Neuronal stem cell (in vitro differentiated cells): ENCODE measurements at regions not wholly inside any gene's neighbourhood (a gene's known extent, or its start where the extent isn't known, plus 50 kb on each side); places are given as distances from the start of the nearest gene placed in this dataset.

Experiments used
- DNase-seq: peaks from one replicate; pipeline ENCODE4 v3.0.0-alpha.2; 2013; ENCODE audit warnings: low spot score
- H2AFZ ChIP-seq: one replicate; pipeline ENCODE4 v1.6.1; 2013; ENCODE audit warnings: mild to moderate bottlenecking, low read length, inconsistent platforms
- H2AK5ac ChIP-seq: 2 replicates; pipeline ENCODE4 v1.6.1; 2013; ENCODE audit warnings: low read depth, mild to moderate bottlenecking, inconsistent platforms, low read length, moderate library complexity, mixed read lengths
- H2BK120ac ChIP-seq: 2 replicates; pipeline ENCODE4 v1.6.1; 2013; ENCODE audit warnings: low read depth, mild to moderate bottlenecking, inconsistent platforms, low read length, moderate library complexity, mixed read lengths
- H2BK12ac ChIP-seq: one replicate; pipeline ENCODE4 v1.6.1; 2013; ENCODE audit warnings: low read length, inconsistent platforms
- H2BK15ac ChIP-seq: 2 replicates; pipeline ENCODE4 v1.6.1; 2013; ENCODE audit warnings: mild to moderate bottlenecking, low read length, inconsistent platforms, mixed read lengths
- H2BK5ac ChIP-seq: one replicate; pipeline ENCODE4 v1.6.1; 2013; ENCODE audit warnings: inconsistent platforms, mild to moderate bottlenecking, low read length, moderate library complexity
- H3K14ac ChIP-seq: one replicate; pipeline ENCODE4 v1.6.1; 2013; ENCODE audit warnings: low read length, inconsistent platforms
- H3K18ac ChIP-seq: 2 replicates; pipeline ENCODE4 v1.6.1; 2013; ENCODE audit warnings: low read length, inconsistent platforms
- H3K23ac ChIP-seq: 2 replicates; pipeline ENCODE4 v1.6.1; 2013; ENCODE audit warnings: low read depth, mild to moderate bottlenecking, mixed read lengths, low read length, inconsistent platforms; ENCODE audit not compliant: poor library complexity
- H3K27ac ChIP-seq: replicated peaks from 3 replicates; pipeline ENCODE4 v1.5.1; 2013; ENCODE audit warnings: low read length, inconsistent platforms
- H3K27me3 ChIP-seq, 3 experiments: 2 replicates each; pipeline ENCODE4 v1.6.1; 2013; ENCODE audit warnings: low read length in 3 of 3, mild to moderate bottlenecking in 2 of 3, inconsistent platforms in 1 of 3, low read depth in 1 of 3, mixed read lengths in 1 of 3, moderate library complexity in 1 of 3; ENCODE audit not compliant: control insufficient read depth in 3 of 3, insufficient read depth in 3 of 3
- H3K36me3 ChIP-seq, 2 donors: replicated peaks in 1 of 2; 2 replicates each; pipeline ENCODE4 v1.6.1; 2013; ENCODE audit warnings: low read length in 2 of 2; ENCODE audit not compliant: control insufficient read depth in 2 of 2, insufficient read depth in 2 of 2
- H3K4ac ChIP-seq: 2 replicates; pipeline ENCODE4 v1.6.1; 2013; ENCODE audit warnings: inconsistent platforms, mild to moderate bottlenecking, low read length, moderate library complexity
- H3K4me1 ChIP-seq, 2 donors: 1 replicate in 1 of 2; 2 replicates in 1 of 2; pipeline ENCODE4 v1.6.1; 2013; ENCODE audit warnings: low read length in 2 of 2, low read depth in 1 of 2; ENCODE audit not compliant: control insufficient read depth in 2 of 2, insufficient read depth in 1 of 2
- H3K4me2 ChIP-seq: one replicate; pipeline ENCODE4 v1.6.1; 2013; ENCODE audit warnings: mild to moderate bottlenecking, low read length, inconsistent platforms; ENCODE audit not compliant: insufficient read depth, poor library complexity, severe bottlenecking
- H3K4me3 ChIP-seq, 2 donors: 2 replicates each; pipeline ENCODE4 v1.5.1; 2013; ENCODE audit warnings: low read length in 2 of 2, mild to moderate bottlenecking in 2 of 2, inconsistent platforms in 1 of 2, moderate library complexity in 1 of 2
- H3K79me1 ChIP-seq: one replicate; pipeline ENCODE4 v1.6.1; 2013; ENCODE audit warnings: low read depth, mild to moderate bottlenecking, inconsistent platforms, low read length, moderate library complexity
- H3K9ac ChIP-seq: one replicate; pipeline ENCODE4 v1.6.1; 2013; ENCODE audit warnings: mild to moderate bottlenecking, low read depth, low read length, inconsistent platforms; ENCODE audit not compliant: poor library complexity
- H3K9me3 ChIP-seq, 2 donors: replicated peaks in 1 of 2; 2 replicates each; pipeline versions ENCODE3 to v1.6.1; 2013; ENCODE audit warnings: low read length in 2 of 2, mild to moderate bottlenecking in 2 of 2, inconsistent platforms in 1 of 2, low read depth in 1 of 2, mixed read lengths in 1 of 2, moderate library complexity in 1 of 2; ENCODE audit not compliant: control insufficient read depth in 2 of 2, insufficient read depth in 1 of 2
- H4K8ac ChIP-seq: one replicate; pipeline ENCODE4 v1.6.1; 2013; ENCODE audit warnings: low read depth, mild to moderate bottlenecking, inconsistent platforms, low read length, moderate library complexity
- H4K91ac ChIP-seq: one replicate; pipeline ENCODE4 v1.6.1; 2013; ENCODE audit warnings: low read length, low read depth, mild to moderate bottlenecking, inconsistent platforms; ENCODE audit not compliant: poor library complexity
- WGBS, 2 donors: extraction: QIAGEN DNeasy Blood & Tissue Kit; methylation state at CpG; one replicate each; pipeline ENCODE4 v1.1.7; 2013; ENCODE audit warnings: missing lambda C conversion rate in 2 of 2, mixed read lengths in 1 of 2; ENCODE audit not compliant: insufficient read length in 2 of 2, insufficient replicate concordance in 1 of 2; ENCODE audit errors: extremely low coverage in 2 of 2; 5-methylcytosine and 5-hydroxymethylcytosine counted together

DNA sequence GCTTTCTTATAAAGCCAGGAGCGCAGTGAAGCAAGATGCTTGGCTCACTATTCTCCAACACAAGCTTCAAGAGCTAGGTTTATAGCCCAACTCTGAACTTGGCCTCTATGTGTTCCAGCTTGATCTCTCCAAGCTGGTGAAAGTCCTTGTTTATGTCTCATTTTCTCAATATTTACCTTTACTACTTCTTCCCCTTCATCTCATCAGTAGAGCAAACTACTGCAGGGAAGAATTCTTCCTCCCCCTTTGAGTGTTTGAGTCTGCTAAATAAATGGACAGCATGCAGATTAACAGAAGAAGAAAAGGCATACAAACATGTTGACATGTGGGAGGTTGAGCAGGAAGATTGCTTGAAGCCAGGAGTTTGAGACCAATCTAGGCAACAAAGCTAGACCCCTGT lies 460.7 kb downstream of the ZNF608 start:
- no peak overlapping the region for H3K4me2 ChIP-seq
- H3K27ac ChIP-seq = no peak overlapping the region
- H3K27me3 ChIP-seq = no peaks in the 10 kb centered on the region
- H3K9me3 ChIP-seq = no peaks in the 10 kb centered on the region
- no peak overlapping the region for H2BK5ac ChIP-seq
- no peak overlapping the region for H3K14ac ChIP-seq
- no peak overlapping the region for H3K23ac ChIP-seq
- no peak overlapping the region for H2BK120ac ChIP-seq
- peaks cover 3 to 4% of the 10 kb centered on the region in 2 donors for H3K4me1 ChIP-seq
- H3K79me1 ChIP-seq = no peaks in the 10 kb centered on the region
- H3K36me3 ChIP-seq = no peaks in the 10 kb centered on the region
- no peak overlapping the region for H4K8ac ChIP-seq
- no CpG with 5 or more reads among the region's 1 CpG for WGBS, 2 donors
- H2BK15ac ChIP-seq = no peak overlapping the region
- no peak overlapping the region for H2BK12ac ChIP-seq
- no peak overlapping the region for H3K18ac ChIP-seq
- no peak overlapping the region for H3K9ac ChIP-seq
- no peak overlapping the region for H3K4me3 ChIP-seq
- H3K4ac ChIP-seq = no peak overlapping the region
- H2AFZ ChIP-seq = no peak overlapping the region
- H2AK5ac ChIP-seq = no peak overlapping the region
- no peak for DNase-seq
- no peak overlapping the region for H4K91ac ChIP-seq

- Histone ChIP-seq H3K27me3 (no peaks in the 10 kb centered on the region), H3K4me2 (no peak overlapping the region), H3K4ac (no peak overlapping the region), H4K91ac (no peak overlapping the region), H2BK120ac (no peak overlapping the region), H2AK5ac (no peak overlapping the region), H3K14ac (no peak overlapping the region), H3K79me1 (no peaks in the 10 kb centered on the region), H3K27ac (no peak overlapping the region), H4K8ac (no peak overlapping the region), H2BK15ac (no peak overlapping the region), H2AFZ (no peak overlapping the region), H3K9me3 (no peaks in the 10 kb centered on the region), H3K36me3 (no peaks in the 10 kb centered on the region), H2BK5ac (no peak overlapping the region), H3K23ac (no peak overlapping the region), H3K9ac (no peak overlapping the region), H3K4me3 (no peak overlapping the region), H3K18ac (no peak overlapping the region), H3K4me1 (peaks cover 6% of the 10 kb centered on the region in 2 donors), H2BK12ac (no peak overlapping the region)
- DNase-seq = no peak
- no CpG with 5 or more reads among the region's 4 CpGs for WGBS, 2 donors
Measured at GRCh38 chr5:124285071-124285470, 461.4 kb downstream of the ZNF608 start.

DNA sequence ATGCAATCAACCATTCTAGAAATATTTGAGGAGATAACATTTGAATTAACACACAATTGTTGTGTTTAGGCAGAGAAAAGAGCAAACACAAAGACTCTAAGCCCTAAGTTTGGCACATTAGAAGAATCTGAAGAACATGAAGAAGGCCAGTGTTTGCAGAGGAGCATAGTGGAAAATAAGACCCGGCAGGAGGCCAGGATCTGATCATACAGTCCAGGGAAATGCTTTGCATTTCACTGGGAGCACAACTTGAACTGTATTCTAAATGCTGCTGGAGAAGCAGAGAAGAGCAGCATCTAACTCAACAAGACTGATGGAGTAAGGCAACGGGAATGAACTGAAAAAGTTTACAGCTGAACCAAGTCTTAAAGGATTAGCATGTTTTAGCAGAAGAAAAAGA lies 463.4 kb downstream of the ZNF608 start:
- Histone ChIP-seq H3K27ac (no peak overlapping the region), H3K14ac (no peak overlapping the region), H3K4me3 (no peak overlapping the region), H3K4ac (no peak overlapping the region), H2AK5ac (no peak overlapping the region), H3K4me1 (peaks cover 2 to 8% of the 10 kb centered on the region in 2 donors), H2BK5ac (no peak overlapping the region), H4K91ac (no peak overlapping the region), H2BK15ac (no peak overlapping the region), H2BK120ac (no peak overlapping the region), H3K79me1 (no peaks in the 10 kb centered on the region), H3K36me3 (no peaks in the 10 kb centered on the region), H2BK12ac (no peak overlapping the region), H2AFZ (peak overlapping the region; percentile 67), H3K4me2 (no peak overlapping the region), H3K9me3 (no peaks in the 10 kb centered on the region), H3K9ac (no peak overlapping the region), H3K18ac (no peak overlapping the region), H3K23ac (no peak overlapping the region), H4K8ac (no peak overlapping the region), H3K27me3 (no peaks in the 10 kb centered on the region)
- no CpG with 5 or more reads among the region's 2 CpGs for WGBS, 2 donors
- DNase-seq = no peak

DNA sequence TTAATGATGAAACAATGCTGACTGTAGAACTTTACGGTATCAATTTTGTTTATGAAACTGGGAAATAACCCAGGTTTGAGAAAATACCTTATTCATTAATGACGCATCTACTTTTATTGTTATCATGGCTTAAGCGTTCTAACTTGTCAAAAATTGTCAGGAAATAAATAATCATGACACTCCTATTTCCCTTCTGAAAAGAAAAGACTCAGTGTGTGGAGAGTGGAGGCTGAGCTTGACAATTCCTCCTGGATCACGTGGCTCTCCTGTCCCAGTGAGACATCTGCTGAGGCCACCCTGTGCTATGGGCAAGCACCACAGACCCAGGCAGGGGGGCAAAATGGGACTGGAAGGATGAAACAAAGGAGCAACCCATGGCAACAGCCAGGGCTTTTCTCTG lies 466.4 kb downstream of the ZNF608 start:
- no peak overlapping the region for H2BK12ac ChIP-seq

More for the DNA sequence above, 466.4 kb downstream of the ZNF608 start:
- no peak overlapping the region for H3K4ac ChIP-seq
- H3K9ac ChIP-seq = no peak overlapping the region
- H3K18ac ChIP-seq = no peak overlapping the region
- H3K4me2 ChIP-seq = no peak overlapping the region
- no peak overlapping the region for H3K4me3 ChIP-seq
- H4K91ac ChIP-seq = no peak overlapping the region
- H2AK5ac ChIP-seq = no peak overlapping the region
- H2BK5ac ChIP-seq = no peak overlapping the region
- H3K14ac ChIP-seq = no peak overlapping the region
- no peak overlapping the region for H2BK15ac ChIP-seq
- H2BK120ac ChIP-seq = no peak overlapping the region
- peaks cover 2 to 8% of the 10 kb centered on the region in 2 donors for H3K4me1 ChIP-seq
- H2AFZ ChIP-seq = no peak overlapping the region
- no peak for DNase-seq
- WGBS, 2 donors = no CpG with 5 or more reads among the region's 4 CpGs
- no peak overlapping the region for H3K23ac ChIP-seq
- H3K9me3 ChIP-seq = no peaks in the 10 kb centered on the region
- no peak overlapping the region for H3K27ac ChIP-seq
- no peak overlapping the region for H4K8ac ChIP-seq
- no peaks in the 10 kb centered on the region for H3K36me3 ChIP-seq
- H3K79me1 ChIP-seq = no peaks in the 10 kb centered on the region
- no peaks in the 10 kb centered on the region for H3K27me3 ChIP-seq
